ENCODE measurements at regions not wholly inside any gene's neighbourhood (a gene's known extent, or its start where the extent isn't known, plus 50 kb on each side); places are given as distances from the start of the nearest gene placed in this dataset.
A peak's percentile ranks its signal among the peaks of the same experiment; 100 is the strongest.

DNA sequence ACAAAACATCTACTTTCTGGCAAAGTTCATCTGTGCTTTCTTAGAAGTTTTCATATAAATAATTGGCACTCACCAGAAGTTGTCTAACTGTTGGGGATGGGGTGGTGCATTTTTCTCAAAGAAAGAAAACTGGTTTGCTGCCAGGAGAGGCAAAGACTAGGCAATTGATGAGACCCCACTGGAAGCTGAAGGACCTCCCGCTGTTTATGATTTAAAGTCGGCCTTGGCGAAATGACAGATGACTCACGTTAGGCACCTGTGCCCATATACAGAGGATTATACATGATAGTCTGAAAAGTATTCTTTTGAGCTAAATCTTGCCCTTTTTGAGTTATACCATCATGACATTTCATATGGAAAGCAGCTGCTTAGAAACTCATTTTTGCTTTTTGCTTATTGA lies 193.0 kb upstream of the ZFHX3 start:
- Histone ChIP-seq H3K27ac (ENCODE audit: low read depth, low read length) (no peak overlapping the region), H3K27me3 (ENCODE audit: insufficient read depth, low read length) (no peaks in the 10 kb centered on the region), H3K9ac (ENCODE audit: low read depth, low read length) (no peak overlapping the region), H3K36me3 (ENCODE audit: insufficient read depth, low read length) (no peaks in the 10 kb centered on the region), H3K4me3 (ENCODE audit: low read length) (no peak overlapping the region), H3K4me1 (ENCODE audit: insufficient read depth, low read length) (no peaks in the 10 kb centered on the region), H3K9me3 (ENCODE audit: insufficient read depth, low read depth, low read length) (no peaks in the 10 kb centered on the region)
- WGBS, result 98% methylated on average over 4 of the region's 4 CpGs

DNA sequence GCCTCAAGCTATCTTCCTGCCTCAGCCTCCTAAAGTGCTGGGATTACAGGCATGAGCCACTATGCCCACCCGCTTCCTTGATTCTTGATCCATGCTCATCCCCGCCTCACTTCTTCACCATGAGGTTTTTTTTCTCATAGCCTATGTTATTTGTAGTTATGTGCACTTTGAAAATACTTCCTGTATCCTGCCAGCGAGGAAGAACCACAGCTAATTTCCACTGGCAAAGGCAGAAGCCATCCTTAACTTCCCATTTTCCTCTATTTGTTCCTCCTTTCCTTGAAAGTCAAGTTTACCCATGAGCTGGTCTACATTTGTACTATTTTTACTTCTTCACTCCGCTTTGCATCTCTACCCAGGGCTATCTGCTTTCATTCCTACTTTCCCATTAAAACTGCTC lies 189.7 kb upstream of the ZFHX3 start:
- WGBS, result 97% methylated on average over 4 of the region's 4 CpGs
- H3K36me3 ChIP-seq (ENCODE audit: insufficient read depth, low read length), result no peaks in the 10 kb centered on the region
- H3K9me3 ChIP-seq (ENCODE audit: insufficient read depth, low read depth, low read length), result no peaks in the 10 kb centered on the region
- H3K4me3 ChIP-seq (ENCODE audit: low read length), result no peak overlapping the region
- no peak overlapping the region for H3K9ac ChIP-seq (ENCODE audit: low read depth, low read length)
- peaks cover 11% of the 10 kb centered on the region for H3K27me3 ChIP-seq (ENCODE audit: insufficient read depth, low read length)
- H3K4me1 ChIP-seq (ENCODE audit: insufficient read depth, low read length), result peaks cover 3% of the 10 kb centered on the region; the same call in 1 of the 2 replicates
- H3K27ac ChIP-seq (ENCODE audit: low read depth, low read length), result no peak overlapping the region

DNA sequence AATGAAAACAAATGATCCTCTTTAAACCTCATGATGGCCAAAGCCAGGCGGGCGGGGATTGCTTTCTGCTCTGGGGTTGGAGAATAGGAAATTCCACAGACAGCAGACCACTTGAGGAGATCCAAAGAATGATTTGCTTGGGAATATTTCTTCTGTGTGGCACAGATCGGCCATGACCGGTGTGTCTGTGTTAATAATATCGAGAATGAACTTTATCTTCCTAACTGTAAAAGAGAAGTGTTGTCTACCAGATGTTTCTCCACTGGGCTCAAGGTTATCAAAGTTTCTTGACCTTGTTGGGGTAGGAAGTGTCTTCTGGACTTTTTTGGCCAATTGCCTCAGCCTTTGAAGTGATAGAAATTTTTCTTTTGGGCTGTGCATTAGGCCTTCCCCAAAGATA lies 186.6 kb upstream of the ZFHX3 start:
- Histone ChIP-seq H3K4me3 (ENCODE audit: low read length) (no peak overlapping the region), H3K36me3 (ENCODE audit: insufficient read depth, low read length) (no peaks in the 10 kb centered on the region), H3K9me3 (ENCODE audit: insufficient read depth, low read depth, low read length) (no peaks in the 10 kb centered on the region), H3K27me3 (ENCODE audit: insufficient read depth, low read length) (peaks cover 27% of the 10 kb centered on the region), H3K4me1 (ENCODE audit: insufficient read depth, low read length) (peaks cover 11% of the 10 kb centered on the region), H3K9ac (ENCODE audit: low read depth, low read length) (no peak overlapping the region), H3K27ac (ENCODE audit: low read depth, low read length) (no peak overlapping the region)
- WGBS, result 95% methylated on average over 5 of the region's 5 CpGs

DNA sequence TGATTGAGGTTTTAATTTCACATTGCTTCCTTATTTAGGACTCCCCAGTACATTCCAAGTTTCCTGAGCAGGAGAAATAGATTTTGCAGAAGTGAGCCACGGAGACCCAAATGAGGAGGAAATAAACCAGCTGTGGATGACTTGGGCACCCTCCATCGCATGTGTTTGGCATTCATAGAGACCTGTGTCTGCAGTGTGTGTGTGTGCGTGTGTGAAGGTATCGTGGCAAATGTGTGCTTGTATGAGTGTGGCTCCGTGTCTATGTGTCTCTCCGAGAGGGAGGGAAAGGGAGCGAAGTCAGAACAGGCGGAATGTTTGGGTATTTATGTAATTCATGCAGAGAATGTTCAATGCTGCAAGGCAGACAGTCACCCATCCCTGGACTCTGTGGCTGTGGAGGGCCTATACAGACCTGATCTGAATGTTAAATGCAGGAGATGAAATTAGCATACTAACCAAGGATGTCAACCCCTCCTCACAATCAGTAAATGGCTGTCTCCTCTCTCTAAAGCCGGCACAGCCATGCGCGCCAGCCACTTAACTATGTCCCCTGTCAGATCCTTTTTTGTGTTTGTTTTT lies 186.0 kb upstream of the ZFHX3 start:
- Histone ChIP-seq H3K27ac (ENCODE audit: low read depth, low read length) (no peak overlapping the region), H3K36me3 (ENCODE audit: insufficient read depth, low read length) (no peaks in the 10 kb centered on the region), H3K9me3 (ENCODE audit: insufficient read depth, low read depth, low read length) (no peaks in the 10 kb centered on the region), H3K9ac (ENCODE audit: low read depth, low read length) (no peak overlapping the region), H3K4me3 (ENCODE audit: low read length) (no peak overlapping the region), H3K27me3 (ENCODE audit: insufficient read depth, low read length) (peaks cover 27% of the 10 kb centered on the region), H3K4me1 (ENCODE audit: insufficient read depth, low read length) (peaks cover 11% of the 10 kb centered on the region)
- 91% methylated on average over 11 of the region's 11 CpGs for WGBS

DNA sequence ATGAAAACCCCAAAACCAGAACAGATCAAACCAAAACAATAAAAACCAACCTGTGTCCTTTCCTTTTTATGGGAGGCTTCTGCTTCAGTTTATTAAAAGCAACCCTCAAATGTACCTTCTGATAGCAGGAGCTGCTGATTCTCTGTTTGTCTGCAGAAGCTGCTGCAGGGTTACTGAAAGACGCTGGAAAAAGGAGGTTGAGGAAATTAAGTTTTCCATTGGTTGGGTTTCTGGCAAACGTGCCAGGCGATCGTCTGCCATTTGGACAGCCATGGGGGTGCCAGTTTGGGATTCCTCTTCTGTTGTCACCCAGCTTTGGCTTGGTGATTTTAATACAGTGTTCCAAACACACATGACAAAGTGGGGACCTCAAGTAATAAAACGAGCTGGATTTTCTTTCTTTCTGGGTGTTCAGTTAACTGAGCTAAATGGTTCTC lies 185.4 kb upstream of the ZFHX3 start:
- no peak overlapping the region for H3K4me3 ChIP-seq (ENCODE audit: low read length)
- no peak overlapping the region for H3K27ac ChIP-seq (ENCODE audit: low read depth, low read length)
- H3K36me3 ChIP-seq (ENCODE audit: insufficient read depth, low read length), result no peaks in the 10 kb centered on the region
- whole genome bisulfite sequencing, result 91% methylated on average over 5 of the region's 5 CpGs
- peaks cover 27% of the 10 kb centered on the region for H3K27me3 ChIP-seq (ENCODE audit: insufficient read depth, low read length)
- H3K9me3 ChIP-seq (ENCODE audit: insufficient read depth, low read depth, low read length), result no peaks in the 10 kb centered on the region
- H3K9ac ChIP-seq (ENCODE audit: low read depth, low read length), result no peak overlapping the region
- H3K4me1 ChIP-seq (ENCODE audit: insufficient read depth, low read length), result peaks cover 11% of the 10 kb centered on the region

DNA sequence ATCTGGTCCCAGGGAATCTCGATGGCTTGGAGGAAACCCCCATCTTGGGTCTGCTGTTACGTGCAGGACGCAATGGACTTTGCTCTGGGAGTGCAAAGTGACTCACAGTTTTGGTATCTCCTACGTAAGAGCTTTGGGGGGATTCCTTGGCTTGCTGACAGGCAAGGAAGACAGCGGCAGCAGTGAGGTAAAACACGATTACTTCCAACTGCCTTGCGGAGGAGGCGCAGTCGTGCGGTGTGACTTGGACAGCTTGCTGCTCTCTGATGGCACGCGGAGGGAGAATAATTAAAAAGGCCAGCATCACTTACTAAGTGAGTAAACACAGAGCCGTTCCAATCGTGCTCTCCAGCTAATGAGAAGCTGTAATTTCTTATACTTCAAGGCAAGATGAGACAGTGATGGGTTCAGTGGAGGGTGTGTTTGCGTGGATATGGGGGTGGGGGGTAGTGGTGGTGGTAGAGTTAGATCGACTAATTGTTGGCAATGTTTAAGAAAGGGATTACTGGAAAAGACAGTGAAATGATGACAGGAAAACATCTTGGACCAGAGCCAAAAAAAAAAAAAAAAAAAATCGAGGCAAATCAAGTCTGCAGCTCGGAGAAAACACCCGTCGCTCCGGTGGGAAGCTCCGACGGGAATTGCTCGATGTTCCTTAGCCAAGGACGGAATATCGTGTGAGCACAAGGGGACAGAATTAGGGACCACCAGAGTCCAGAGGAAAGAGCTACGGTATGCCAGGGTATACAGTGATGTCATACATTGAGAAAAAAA lies 184.8 kb upstream of the ZFHX3 start:
- H3K9me3 ChIP-seq (ENCODE audit: insufficient read depth, low read depth, low read length), result no peaks in the 10 kb centered on the region
- H3K9ac ChIP-seq (ENCODE audit: low read depth, low read length), result no peak overlapping the region
- peak overlapping the region; percentile 19 for H3K4me3 ChIP-seq (ENCODE audit: low read length)
- peaks cover 27% of the 10 kb centered on the region for H3K27me3 ChIP-seq (ENCODE audit: insufficient read depth, low read length)
- 79% methylated on average over 26 of the region's 27 CpGs for WGBS
- H3K4me1 ChIP-seq (ENCODE audit: insufficient read depth, low read length), result peaks cover 11% of the 10 kb centered on the region
- H3K36me3 ChIP-seq (ENCODE audit: insufficient read depth, low read length), result no peaks in the 10 kb centered on the region
- H3K27ac ChIP-seq (ENCODE audit: low read depth, low read length), result no peak overlapping the region

DNA sequence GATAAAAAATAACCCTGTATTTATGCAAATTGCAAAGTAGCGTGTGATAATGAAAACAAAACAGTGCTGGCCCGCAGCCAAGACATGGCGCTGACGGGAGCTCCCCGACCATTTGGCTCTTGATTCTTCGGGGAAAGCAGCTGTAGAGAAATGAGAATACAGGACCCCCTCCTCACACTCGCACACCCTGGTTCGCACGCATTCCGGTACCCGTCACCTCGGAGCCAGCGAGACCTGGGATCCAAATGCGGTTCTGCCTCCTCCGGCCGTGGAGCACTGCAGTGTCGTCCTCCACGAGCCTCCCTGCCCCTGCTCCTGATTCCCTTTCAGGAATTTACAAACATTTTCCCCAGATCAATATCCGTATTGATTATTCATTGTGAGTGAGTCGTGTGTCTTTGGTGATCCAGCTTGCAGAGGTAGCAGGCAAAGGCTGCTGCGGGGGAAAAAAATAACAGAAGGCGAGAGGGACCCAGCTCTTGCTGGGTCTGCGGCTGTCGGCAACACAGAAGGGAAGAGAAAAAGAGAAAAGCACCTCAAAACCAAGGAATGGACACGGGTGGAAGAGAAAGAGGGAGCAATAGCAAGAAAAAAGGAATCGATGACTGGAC lies 184.1 kb upstream of the ZFHX3 start:
- 90% methylated on average over 26 of the region's 26 CpGs for WGBS
- H3K36me3 ChIP-seq (ENCODE audit: insufficient read depth, low read length), result no peaks in the 10 kb centered on the region
- H3K27ac ChIP-seq (ENCODE audit: low read depth, low read length), result no peak overlapping the region
- H3K9me3 ChIP-seq (ENCODE audit: insufficient read depth, low read depth, low read length), result no peaks in the 10 kb centered on the region
- peaks cover 11% of the 10 kb centered on the region for H3K4me1 ChIP-seq (ENCODE audit: insufficient read depth, low read length)
- no peak overlapping the region for H3K9ac ChIP-seq (ENCODE audit: low read depth, low read length)
- H3K27me3 ChIP-seq (ENCODE audit: insufficient read depth, low read length), result peaks cover 27% of the 10 kb centered on the region
- H3K4me3 ChIP-seq (ENCODE audit: low read length), result peak overlapping the region; percentile 19

DNA sequence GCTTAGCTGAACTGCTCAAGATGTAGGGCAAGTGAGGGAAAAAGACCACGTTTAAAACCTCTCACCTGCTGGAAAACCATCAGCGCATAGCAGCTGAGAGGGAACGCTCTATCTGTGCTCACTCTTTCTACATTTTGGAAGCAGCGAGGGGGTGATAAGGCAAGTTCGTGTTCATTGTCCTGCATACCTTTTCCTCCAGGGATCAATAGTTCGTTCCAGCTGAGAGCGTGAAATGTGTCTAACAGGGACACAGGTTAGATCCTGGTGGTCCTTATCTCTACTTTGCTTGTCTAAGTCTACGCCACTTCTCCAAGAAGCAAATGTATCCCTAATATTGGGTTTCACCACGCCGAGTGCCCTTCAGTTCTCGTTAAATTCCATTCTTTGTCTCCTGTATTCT lies 183.5 kb upstream of the ZFHX3 start:
- no peaks in the 10 kb centered on the region for H3K36me3 ChIP-seq (ENCODE audit: insufficient read depth, low read length)
- H3K4me1 ChIP-seq (ENCODE audit: insufficient read depth, low read length), result peaks cover 11% of the 10 kb centered on the region
- no peaks in the 10 kb centered on the region for H3K9me3 ChIP-seq (ENCODE audit: insufficient read depth, low read depth, low read length)
- 87% methylated on average over 11 of the region's 11 CpGs for WGBS
- H3K9ac ChIP-seq (ENCODE audit: low read depth, low read length), result no peak overlapping the region
- H3K27ac ChIP-seq (ENCODE audit: low read depth, low read length), result no peak overlapping the region
- H3K4me3 ChIP-seq (ENCODE audit: low read length), result no peak overlapping the region
- peaks cover 27% of the 10 kb centered on the region for H3K27me3 ChIP-seq (ENCODE audit: insufficient read depth, low read length)

DNA sequence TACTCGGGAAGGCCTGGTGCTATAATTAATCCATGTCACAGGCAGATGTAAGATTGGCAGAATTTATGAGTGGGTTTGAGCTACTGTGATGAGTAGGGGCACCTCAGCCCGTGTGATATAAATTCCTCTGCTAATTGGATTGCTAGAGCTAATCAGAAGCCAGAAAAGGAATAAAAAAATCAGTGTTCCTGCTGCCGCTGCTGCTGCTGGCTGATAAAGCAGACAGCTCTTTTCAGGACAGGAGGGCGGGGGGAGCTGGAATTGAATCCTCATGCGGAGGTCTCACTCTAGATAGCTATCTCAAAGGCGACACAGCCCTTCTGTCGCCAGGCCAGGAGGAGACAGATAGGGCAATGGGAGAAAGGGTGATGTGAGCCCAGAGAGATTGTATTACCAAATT lies 182.7 kb upstream of the ZFHX3 start:
- no peak overlapping the region for H3K9ac ChIP-seq (ENCODE audit: low read depth, low read length)
- H3K27ac ChIP-seq (ENCODE audit: low read depth, low read length), result no peak overlapping the region
- WGBS, result 89% methylated on average over 7 of the region's 7 CpGs
- no peak overlapping the region for H3K4me3 ChIP-seq (ENCODE audit: low read length)
- peaks cover 27% of the 10 kb centered on the region for H3K27me3 ChIP-seq (ENCODE audit: insufficient read depth, low read length)
- H3K9me3 ChIP-seq (ENCODE audit: insufficient read depth, low read depth, low read length), result no peaks in the 10 kb centered on the region
- no peaks in the 10 kb centered on the region for H3K36me3 ChIP-seq (ENCODE audit: insufficient read depth, low read length)
- peaks cover 11% of the 10 kb centered on the region for H3K4me1 ChIP-seq (ENCODE audit: insufficient read depth, low read length)

DNA sequence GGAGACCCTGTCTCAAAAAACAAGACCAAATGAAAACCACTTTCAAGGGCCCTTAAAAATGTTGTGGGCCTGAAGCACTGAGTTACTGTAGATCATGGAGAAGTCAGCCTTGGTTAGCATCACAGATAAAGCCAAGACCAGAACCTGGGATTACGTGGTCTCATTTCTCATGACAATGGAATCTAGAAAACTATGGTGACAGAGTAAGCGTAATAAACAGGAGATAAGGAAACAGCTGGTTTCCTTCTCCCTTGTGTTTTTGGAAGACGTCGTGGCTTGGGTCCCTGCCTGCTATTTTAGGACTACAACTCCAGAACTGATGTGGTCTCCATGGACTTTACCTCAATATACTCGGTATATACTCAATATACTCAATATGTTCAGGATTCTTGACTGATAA lies 180.7 kb upstream of the ZFHX3 start:
- Histone ChIP-seq H3K4me3 (ENCODE audit: low read length) (no peak overlapping the region), H3K9me3 (ENCODE audit: insufficient read depth, low read depth, low read length) (no peaks in the 10 kb centered on the region), H3K36me3 (ENCODE audit: insufficient read depth, low read length) (no peaks in the 10 kb centered on the region), H3K4me1 (ENCODE audit: insufficient read depth, low read length) (peaks cover 11% of the 10 kb centered on the region), H3K27ac (ENCODE audit: low read depth, low read length) (no peak overlapping the region), H3K27me3 (ENCODE audit: insufficient read depth, low read length) (peaks cover 25% of the 10 kb centered on the region), H3K9ac (ENCODE audit: low read depth, low read length) (no peak overlapping the region)
- 97% methylated on average over 5 of the region's 5 CpGs for WGBS

DNA sequence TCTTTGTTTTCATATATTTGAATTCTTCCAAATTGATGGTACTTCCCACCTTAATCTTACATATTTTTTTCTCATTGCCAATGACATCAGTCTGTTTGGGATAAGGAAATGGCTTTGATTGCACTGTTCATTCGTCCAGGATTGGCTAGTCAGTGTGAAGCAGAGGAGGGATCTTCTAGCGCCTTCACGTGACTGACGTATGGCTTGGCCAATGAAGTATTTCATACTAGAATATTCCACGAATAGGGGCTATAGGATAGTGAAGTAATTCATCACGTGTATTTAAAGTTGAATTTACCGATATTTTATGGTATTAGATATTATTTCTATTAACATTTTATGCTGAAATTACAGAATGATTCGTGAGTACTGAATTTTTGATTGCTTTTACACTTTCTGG lies 178.7 kb upstream of the ZFHX3 start:
- Histone ChIP-seq H3K27ac (ENCODE audit: low read depth, low read length) (no peak overlapping the region), H3K4me3 (ENCODE audit: low read length) (no peak overlapping the region), H3K9me3 (ENCODE audit: insufficient read depth, low read depth, low read length) (no peaks in the 10 kb centered on the region), H3K36me3 (ENCODE audit: insufficient read depth, low read length) (no peaks in the 10 kb centered on the region), H3K9ac (ENCODE audit: low read depth, low read length) (no peak overlapping the region), H3K4me1 (ENCODE audit: insufficient read depth, low read length) (peaks cover 5% of the 10 kb centered on the region), H3K27me3 (ENCODE audit: insufficient read depth, low read length) (peaks cover 8% of the 10 kb centered on the region)
- 94% methylated on average over 5 of the region's 8 CpGs for WGBS
